NCI-H2196 treated with DMSO at 0.1 percent for 48 hours (cell line): ENCODE measurements at regions not wholly inside any gene's neighbourhood (a gene's known extent, or its start where the extent isn't known, plus 50 kb on each side); places are given as distances from the start of the nearest gene placed in this dataset.

Experiments
- DNase-seq: peaks from one replicate; lab custom pipeline; 2025; ENCODE audit not compliant: unreplicated experiment; lab: John Stamatoyannopoulos, UW

GRCh38 chr2:208545403-208546042 is 138.9 kb downstream of the PTH2R start:
- DNase-seq = peak; percentile 52

GRCh38 chr2:208546107-208546506 is 139.5 kb downstream of the PTH2R start:
- no peak for DNase-seq

DNA sequence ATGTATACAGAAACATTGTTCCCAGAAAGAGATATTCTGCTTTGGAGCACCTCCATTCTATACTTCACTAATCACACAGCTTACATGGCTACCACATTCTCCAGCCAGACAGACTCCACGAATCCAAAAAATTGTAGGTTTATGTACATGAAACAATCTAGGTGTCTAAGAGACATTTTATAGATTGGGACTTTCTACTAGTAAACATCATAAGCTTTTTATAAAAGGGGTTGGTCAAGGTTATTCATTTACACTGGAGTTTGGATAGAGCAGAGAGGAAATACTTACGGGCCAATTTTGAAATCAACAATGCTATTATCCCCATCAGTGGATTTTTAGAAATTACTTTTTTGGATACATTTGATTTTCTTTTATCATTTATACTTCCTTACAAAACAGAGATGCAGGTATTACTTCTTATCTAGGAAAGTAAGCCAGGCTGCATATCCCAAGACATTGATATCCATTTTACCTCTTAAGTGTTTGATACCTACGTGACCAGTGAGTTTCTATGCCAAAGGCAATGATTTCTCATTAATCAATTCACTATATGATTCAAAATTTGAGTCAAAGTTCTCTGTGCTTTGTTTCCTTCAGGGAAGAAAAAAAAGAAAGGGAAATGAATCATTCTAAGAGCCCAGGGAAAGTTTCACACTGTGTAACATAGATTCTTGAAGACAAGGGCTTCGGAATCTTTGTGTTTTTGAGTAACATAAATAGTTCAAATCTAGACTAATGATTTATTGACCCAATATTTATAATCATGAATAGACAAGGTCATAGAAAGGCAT is 140.5 kb downstream of the PTH2R start:
- no peak for DNase-seq

GRCh38 chr2:208548700-208549099 is 142.1 kb downstream of the PTH2R start:
- DNase-seq = no peak

DNA sequence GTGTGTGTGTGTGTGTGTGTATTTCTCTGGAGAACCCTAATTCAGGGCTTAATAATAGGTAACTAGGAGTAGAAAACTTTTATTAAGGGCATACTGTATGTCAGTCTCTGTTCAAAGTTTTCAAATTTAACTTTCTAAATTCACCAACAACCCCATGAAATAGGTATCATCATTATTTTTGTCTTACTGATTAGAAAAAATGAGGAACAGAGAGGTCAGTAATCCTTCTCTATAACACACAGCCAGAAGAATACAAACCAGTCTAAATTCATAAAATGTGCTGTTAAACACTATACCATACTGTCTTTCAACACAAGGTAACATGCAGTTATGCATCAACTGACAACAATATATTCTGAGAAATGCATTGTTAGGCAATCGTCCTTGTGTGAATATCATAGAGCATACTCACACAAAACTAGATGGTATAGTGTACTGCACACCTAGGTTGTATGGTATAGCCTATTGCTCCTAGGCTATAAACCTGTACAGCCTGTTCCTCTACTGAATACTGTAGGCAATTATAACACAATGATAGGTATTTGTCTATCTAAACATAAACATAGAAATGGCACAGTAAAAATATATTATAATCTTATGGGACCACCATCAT is 143.1 kb downstream of the PTH2R start:
- no peak for DNase-seq

- no peak for DNase-seq
Measured at GRCh38 chr2:208552943-208553342, 146.4 kb downstream of the PTH2R start.

- no peak for DNase-seq
Measured at GRCh38 chr2:208556983-208557484, 150.4 kb downstream of the PTH2R start.

DNA sequence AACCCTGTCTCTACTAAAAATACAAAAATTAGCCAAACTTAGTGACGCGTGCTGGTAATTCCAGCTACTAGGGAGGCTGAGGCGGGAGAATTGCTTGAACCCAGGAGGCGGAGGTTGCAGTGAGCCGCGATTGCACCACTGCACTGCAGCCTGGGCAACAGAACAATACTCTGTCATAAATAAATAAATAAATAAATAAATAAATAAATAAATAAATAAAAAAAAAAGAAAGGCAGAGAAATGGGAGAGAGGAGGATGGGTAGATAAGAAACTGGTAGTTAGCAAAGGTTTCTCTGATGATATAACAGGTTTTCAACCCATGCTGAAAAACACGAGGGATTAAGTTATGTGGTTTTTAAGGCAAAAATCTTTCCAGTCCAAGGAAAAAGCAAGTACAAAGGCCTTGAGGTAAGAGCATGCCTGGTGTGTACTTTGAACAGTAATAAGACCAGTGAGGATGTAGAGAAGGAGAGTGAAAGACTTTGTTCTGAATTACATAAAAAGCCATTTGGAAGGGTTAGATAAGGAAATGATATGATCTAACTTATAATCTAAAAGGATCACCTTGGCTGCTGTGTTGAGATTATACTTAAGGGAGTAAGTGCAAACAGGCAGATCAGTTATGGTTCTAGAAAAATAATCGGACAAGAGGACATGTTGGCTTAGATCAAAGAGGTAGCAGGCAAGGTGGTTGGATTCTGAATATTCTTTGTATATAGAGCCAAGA is 159.3 kb downstream of the PTH2R start:
- no peak for DNase-seq

- no peak for DNase-seq
Measured at GRCh38 chr2:208568203-208568602, 161.6 kb downstream of the PTH2R start.

- DNase-seq = no peak
Measured at GRCh38 chr2:208570066-208570465, 163.5 kb downstream of the PTH2R start.

DNA sequence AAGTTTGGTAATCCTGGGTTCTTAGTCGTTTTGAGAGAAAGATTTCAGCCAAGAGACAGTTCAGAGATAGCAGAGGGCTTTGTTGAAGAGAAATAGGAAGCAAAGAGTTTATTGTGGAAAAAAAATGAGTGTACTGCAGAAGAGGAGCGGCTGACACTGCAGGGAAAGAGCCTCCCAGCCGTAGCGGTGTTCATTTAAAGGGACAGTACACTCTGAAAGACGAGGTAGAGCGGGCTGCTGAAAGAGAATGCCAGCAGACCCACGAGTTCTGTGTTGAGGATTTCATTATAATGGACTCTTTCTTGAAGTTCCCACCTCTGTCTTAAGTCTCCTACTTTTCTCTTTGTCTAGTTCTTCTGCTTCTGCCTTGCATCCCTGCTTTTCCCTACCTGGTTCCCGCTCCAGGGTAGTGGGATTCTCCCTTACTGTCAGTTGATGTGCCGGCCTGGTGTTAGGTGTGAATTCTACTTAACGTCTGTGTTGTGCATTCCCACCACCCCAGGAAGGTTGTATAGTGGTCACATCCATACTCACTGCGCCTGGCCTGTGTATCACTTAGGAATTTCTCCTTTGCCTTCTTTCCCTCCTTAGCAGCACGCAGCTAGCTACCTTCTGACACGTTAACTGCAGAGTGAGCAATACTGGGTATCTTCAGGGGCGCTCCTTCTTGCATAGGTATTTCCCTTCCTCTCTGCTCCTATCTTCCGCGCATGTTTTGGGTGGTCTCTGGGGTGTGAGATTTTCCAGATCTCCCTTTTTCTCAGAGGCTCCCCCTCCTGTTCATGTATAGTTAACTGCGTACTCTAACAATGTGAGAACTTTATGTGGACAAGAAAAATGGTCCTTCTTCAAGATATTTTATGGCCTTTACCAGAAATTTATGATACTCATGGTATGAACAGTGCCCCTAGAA is 164.5 kb downstream of the PTH2R start:
- DNase-seq = no peak

DNA sequence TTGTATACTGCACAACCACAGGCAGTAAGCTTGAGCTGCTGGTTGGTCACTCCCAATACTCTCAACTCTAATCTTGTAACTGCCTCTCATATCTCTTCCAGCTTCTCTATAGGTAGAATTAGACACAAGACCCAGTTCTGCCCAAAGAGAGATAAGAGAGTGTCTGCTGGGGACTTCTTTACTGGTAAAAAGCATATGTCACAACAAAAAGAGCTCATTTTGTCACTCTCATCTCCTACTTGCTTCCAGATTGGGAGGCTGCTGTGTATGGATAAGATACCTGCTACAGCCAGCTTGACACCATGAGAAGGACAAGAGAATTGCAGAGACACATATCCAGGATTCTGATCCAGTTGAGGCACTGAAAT is 165.2 kb downstream of the PTH2R start:
- no peak for DNase-seq

DNA sequence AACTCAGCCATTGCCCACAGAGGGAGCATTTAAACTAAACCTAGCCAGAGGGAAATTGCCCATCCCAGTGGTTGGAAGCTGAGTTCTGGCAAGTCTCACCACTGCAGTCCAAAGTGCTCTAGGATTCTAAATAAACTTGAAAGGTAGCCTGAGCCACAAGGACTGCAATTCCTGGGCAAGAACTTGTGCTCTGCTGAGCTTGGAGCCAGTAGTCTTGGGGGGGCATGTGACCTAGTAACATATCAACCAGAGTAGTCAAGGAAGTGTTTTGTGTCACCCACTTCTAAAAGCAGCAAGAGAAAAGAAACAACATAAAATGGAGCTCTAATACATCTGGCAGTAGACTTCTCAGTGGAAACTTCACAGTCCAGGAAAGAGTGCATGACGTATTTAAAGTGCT is 167.0 kb downstream of the PTH2R start:
- no peak for DNase-seq

GRCh38 chr2:208579678-208580077 is 173.1 kb downstream of the PTH2R start:
- DNase-seq = no peak

- DNase-seq = no peak
Measured at GRCh38 chr2:208584378-208584985, 177.9 kb downstream of the PTH2R start.

DNA sequence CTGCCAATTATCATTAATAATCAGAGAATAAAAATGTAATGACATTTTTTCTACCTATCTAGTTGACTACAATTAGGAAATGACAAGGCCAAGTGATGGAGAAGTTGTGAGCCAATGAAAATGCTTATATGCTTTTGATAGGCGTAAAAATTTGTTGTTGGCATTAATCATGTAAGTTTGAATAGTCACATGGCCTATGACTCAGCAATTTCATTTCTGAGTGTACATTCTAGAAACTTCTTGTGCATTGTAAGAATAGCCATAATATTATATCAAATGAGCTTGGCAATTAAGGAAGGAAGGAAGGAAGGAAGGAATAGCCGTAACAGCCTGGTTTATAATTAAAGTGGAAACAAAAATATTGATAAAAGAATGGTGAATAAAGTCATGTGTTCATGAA is 179.9 kb downstream of the PTH2R start:
- no peak for DNase-seq

- DNase-seq = no peak
Measured at GRCh38 chr2:208594642-208595385, 188.2 kb downstream of the PTH2R start.

DNA sequence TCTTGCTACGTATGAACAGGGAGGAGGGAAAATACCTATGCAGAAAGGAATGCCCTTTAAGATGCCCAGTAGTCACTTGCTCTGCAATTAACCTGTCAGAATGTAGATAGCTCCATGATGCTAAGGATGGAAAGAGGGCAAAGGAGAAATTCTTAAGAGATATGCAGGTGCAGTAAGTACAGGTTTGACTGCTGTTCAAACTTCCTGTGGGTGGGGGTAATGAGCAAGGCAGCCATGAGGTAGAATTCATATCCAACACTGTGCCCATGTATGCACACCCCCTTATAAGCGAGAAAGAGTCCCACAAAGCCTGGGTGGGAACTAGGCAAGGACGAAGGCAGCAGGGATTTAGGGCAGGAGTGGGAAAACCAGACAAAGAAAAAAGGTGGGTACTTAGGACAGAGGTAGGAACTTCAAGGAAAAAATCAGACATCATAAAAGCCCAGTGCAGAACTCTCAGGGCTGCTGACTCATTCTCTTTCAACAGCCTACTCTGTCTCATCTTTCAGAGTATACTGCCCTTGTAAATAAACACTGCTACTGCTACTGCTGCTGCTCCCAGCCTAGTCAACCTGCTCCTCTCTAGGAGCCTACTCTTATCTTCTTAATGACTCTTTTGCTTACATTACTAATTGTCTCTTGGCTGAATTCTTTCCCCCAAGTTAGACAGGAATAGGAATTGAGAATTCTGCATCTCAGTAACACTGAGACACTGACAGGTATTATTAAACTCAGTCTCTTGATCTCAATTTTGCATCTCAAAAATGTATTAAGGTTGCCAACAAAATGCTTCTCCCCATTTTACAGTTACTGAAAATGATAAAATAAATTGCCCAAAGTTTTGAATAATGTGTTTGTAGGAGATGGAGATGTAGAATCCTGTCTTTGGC is 189.0 kb downstream of the PTH2R start:
- peak; percentile 13 for DNase-seq
